Left ventricle myocardium inferior (tissue), 1 donor: ENCODE measurements at regions not wholly inside any gene's neighbourhood (a gene's known extent, or its start where the extent isn't known, plus 50 kb on each side); places are given as distances from the start of the nearest gene placed in this dataset.
A peak's percentile ranks its signal among the peaks of the same experiment; 100 is the strongest.

Experiments used
- DNase-seq: peaks from one replicate; pipeline ENCODE4 v3.0.0-alpha.2; 2020
- H3K27ac ChIP-seq: fragments of 200-600 bp; replicated peaks from 2 replicates; pipeline ENCODE4 v1.8.0; 2021
- H3K27me3 ChIP-seq: fragments of 200-600 bp; 2 replicates; pipeline ENCODE4 v1.8.0; 2021; ENCODE audit warnings: low read depth
- H3K36me3 ChIP-seq: fragments of 200-600 bp; 2 replicates; pipeline ENCODE4 v1.8.0; 2021
- H3K4me1 ChIP-seq: fragments of 200-600 bp; 2 replicates; pipeline ENCODE4 v1.8.0; 2021
- H3K4me3 ChIP-seq: fragments of 200-600 bp; 2 replicates; pipeline ENCODE4 v1.8.0; 2021; ENCODE audit warnings: mild to moderate bottlenecking, moderate library complexity
- H3K9me3 ChIP-seq: fragments of 200-600 bp; replicated peaks from 2 replicates; pipeline ENCODE4 v1.8.0; 2021
- intact Hi-C: fragments of 100-400 bp; cut with micrococcal nuclease; formaldehyde crosslinking; loops from one replicate; pipeline ENCODE4 v1.11.0; 2022
- TF ChIP-seq, protein P1 (sequence below): fragments of 200-600 bp; IDR thresholded peaks from 2 replicates; pipeline ENCODE4 v1.8.0; 2021; ENCODE audit warnings: antibody characterized with exemption, mild to moderate bottlenecking, borderline replicate concordance
- donor health status: DM: no; HTN: yes; CAD: no; lungs with severe emphysema.

DNA sequence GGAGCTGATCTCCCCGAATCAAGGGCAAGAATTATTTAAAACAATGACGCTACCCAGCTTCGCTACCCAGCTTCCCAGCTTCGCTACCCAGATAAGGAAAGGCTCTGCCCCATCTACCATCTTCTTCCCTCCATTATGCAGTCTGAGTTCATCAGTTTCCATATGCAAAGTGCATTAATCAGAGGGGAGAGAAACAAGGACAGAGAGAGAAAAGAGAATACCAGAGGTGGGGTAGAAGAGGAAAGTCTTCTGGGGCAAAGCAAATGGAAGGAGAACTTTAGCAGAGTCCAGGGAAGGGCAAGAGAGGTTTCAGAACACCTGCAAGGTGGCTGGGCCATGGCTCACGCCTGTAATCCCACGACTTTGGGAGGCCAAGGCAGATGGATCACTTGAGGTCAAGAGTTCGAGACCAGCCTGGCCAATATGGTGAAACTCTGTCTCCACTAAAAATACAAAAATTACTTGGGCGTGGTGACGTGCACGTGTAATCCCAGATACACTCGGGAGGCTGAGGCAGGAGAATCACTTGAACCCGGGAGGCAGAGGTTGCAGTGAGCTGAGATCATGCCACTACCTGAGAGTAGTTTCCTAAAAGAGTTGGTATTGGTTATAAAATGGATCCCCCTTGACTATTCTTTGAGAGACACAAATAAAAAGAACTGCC is 70.4 kb upstream of the SPATA12 start:
- H3K4me1 ChIP-seq = peaks cover 32% of the 10 kb centered on the region
- H3K27ac ChIP-seq = peak overlapping the region; percentile 59
- no peaks in the 10 kb centered on the region for H3K9me3 ChIP-seq
- H3K36me3 ChIP-seq = no peaks in the 10 kb centered on the region
- intact Hi-C loops = loop anchor here (2.0 to 10.0 kb wide), 3 partner anchors 105 to 287 kb away; partner anchors contain the start of gene ARHGEF3
- H3K4me3 ChIP-seq = no peak overlapping the region
- no peak for DNase-seq
- no peaks in the 10 kb centered on the region for H3K27me3 ChIP-seq
- TF ChIP-seq, protein P1, sequence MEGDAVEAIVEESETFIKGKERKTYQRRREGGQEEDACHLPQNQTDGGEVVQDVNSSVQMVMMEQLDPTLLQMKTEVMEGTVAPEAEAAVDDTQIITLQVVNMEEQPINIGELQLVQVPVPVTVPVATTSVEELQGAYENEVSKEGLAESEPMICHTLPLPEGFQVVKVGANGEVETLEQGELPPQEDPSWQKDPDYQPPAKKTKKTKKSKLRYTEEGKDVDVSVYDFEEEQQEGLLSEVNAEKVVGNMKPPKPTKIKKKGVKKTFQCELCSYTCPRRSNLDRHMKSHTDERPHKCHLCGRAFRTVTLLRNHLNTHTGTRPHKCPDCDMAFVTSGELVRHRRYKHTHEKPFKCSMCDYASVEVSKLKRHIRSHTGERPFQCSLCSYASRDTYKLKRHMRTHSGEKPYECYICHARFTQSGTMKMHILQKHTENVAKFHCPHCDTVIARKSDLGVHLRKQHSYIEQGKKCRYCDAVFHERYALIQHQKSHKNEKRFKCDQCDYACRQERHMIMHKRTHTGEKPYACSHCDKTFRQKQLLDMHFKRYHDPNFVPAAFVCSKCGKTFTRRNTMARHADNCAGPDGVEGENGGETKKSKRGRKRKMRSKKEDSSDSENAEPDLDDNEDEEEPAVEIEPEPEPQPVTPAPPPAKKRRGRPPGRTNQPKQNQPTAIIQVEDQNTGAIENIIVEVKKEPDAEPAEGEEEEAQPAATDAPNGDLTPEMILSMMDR = no peak

DNA sequence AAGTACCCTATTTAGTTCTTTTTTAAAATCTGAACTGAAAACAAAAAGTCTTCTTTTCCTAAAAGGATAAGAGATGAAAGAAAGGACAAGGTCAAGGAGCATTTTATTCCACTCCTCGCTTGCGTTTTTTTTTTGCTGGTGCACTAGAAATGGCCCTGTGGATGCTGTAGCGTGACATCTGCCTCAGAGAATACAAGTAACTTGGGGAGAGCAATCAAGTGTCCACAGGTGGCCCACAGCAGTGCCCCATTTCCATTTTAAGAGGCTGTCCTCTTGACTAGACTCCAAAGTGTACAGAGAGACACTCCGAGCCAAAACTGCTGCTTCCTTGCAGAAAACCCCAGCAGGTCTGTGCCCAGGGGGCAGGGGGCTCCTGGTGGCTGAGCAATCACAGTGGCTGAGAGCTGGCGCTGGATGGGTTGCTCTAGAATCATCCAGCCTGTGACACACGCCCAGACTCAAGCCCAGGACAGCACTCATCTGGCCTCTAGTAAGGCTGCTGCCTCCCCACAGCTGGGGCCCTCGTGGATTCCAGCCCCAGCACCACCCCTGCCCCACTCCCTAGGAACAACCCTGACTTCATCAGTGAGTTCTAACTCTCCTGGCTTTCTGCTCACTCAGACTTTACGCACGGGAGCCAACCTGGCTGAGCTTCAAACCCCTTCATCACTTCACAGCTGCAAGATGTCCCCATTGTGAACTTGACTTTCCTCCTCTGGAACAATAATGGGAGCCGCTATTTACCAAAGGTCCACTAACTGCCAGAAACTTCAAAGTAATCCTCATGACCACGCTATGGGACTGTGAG is 71.1 kb upstream of the SPATA12 start:
- Histone ChIP-seq H3K27me3 (no peaks in the 10 kb centered on the region), H3K4me3 (peak overlapping the region; percentile 45), H3K9me3 (no peaks in the 10 kb centered on the region), H3K4me1 (peaks cover 33% of the 10 kb centered on the region), H3K36me3 (no peaks in the 10 kb centered on the region), H3K27ac (peak overlapping the region; percentile 59)
- peak; percentile 76 for DNase-seq
- TF ChIP-seq, protein P1 = peak; percentile 6
- intact Hi-C loops = loop anchor here (2.0 kb wide), 2 partner anchors 189 to 287 kb away; partner anchors contain the start of gene ARHGEF3

DNA sequence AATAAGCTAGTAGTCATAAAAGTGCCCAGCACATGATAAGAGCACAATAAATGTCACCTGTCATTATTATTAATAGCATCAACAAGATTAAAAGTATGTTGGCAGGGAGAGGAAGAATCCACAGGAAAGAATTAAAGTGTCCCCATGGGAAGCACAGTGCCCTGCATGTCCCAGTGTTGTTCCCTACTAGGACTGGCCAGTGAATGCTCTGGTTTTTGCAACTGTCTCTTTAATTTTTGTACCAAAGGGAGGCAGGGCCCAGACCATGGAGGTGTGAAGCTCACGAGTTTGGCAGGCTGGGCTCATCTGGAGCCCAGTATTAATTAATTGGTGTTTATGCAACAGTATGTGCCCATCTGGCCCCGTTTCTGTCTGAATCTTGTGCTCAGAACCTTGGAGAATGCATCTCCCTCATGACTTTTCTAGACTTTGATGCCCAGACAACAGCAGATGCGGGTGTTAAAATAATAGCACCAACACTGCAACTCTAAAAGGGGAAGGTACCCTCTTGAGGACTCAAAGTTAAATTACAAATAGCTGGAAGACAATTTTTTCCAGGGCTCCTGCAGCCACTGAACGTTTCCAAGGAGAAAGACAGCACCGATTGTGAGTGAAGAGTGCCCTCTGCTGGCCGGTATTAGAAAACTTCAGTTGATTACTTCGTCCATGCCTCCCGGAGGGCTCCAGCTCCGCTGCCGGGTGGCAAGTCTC is 71.9 kb upstream of the SPATA12 start:
- no peaks in the 10 kb centered on the region for H3K27me3 ChIP-seq
- H3K36me3 ChIP-seq = no peaks in the 10 kb centered on the region
- DNase-seq = peak; percentile 70
- intact Hi-C loops = loop anchor here (2.0 kb wide), 2 partner anchors 188 to 286 kb away; partner anchors contain the start of gene ARHGEF3
- H3K27ac ChIP-seq = peak overlapping the region; percentile 59
- peak overlapping the region; percentile 45 for H3K4me3 ChIP-seq
- H3K4me1 ChIP-seq = peaks cover 33% of the 10 kb centered on the region
- TF ChIP-seq, protein P1 = peak; percentile 86
- no peaks in the 10 kb centered on the region for H3K9me3 ChIP-seq

DNA sequence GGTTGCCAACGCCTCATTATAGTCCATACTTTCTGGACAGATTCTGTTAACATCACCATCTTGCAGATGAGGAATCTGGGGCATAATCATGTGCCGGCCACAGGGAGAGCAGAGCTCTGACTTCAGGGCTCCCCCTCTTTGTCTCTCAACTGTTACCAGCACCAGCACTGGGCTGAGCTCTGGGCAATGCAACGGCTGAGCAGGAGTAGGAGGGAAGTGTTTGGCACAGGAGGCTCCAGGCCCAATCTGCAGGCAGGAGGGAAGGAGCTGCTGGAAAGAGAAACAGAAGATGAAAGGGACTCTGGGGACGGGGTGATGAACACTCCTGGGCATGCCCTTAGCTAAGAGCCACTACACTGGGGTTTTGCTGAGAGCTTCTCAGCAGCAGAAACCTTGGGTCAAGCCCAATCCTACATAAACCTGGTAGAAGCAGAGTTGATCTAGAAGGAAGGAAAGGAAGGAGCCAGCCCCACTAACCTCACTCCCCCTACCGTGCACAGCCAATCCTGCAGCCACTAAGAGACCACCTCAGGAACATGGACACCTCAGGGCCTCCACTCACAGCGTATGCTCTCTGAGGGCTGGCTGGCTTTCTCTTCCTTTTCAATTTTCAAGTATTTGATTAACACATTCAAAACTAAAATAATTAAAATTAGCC is 73.1 kb upstream of the SPATA12 start:
- intact Hi-C loops = no loop called here
- peaks cover 33% of the 10 kb centered on the region for H3K4me1 ChIP-seq
- H3K27ac ChIP-seq = peak overlapping the region; percentile 25
- H3K36me3 ChIP-seq = no peaks in the 10 kb centered on the region
- H3K4me3 ChIP-seq = no peak overlapping the region
- no peaks in the 10 kb centered on the region for H3K9me3 ChIP-seq
- DNase-seq = no peak
- no peaks in the 10 kb centered on the region for H3K27me3 ChIP-seq
- TF ChIP-seq, protein P1 = peak; percentile 27

DNA sequence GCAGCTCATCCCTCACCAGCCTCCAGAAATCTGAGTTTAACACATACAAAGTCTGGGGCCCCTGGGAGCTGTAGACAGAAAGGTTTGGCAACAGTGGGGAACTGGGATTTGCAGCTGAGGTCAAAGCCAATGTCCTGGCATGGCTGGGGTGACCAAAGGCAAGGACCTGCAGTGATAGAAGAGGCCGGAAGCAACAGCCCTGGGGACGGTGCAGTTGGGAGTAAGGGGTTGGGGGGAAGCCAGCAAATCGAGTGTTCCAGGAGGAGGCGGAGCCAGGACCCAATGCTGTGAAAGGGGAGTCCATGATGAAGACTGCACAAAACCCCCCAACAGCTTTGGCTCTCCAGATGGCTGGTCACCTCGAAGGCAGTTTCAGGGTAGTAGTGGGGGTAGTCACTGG is 74.1 kb upstream of the SPATA12 start:
- Histone ChIP-seq H3K27me3 (no peaks in the 10 kb centered on the region), H3K9me3 (no peaks in the 10 kb centered on the region), H3K36me3 (no peaks in the 10 kb centered on the region), H3K27ac (no peak overlapping the region), H3K4me1 (peaks cover 38% of the 10 kb centered on the region), H3K4me3 (no peak overlapping the region)
- TF ChIP-seq, protein P1 = no peak
- DNase-seq = no peak
- intact Hi-C loops = no loop called here
